Hypothalamus (tissue), 51 donors: ENCODE measurements at regions not wholly inside any gene's neighbourhood (a gene's known extent, or its start where the extent isn't known, plus 50 kb on each side); places are given as distances from the start of the nearest gene placed in this dataset.

ENCODE experiments used
- DNase-seq, 51 donors: peaks; one replicate each; lab custom pipeline; 2025; lab: John Stamatoyannopoulos, UW

GRCh38 chr1:37085393-37085792 is 51.1 kb upstream of the GRIK3 start:
- DNase-seq, result no peak

- no peak for DNase-seq
Measured at GRCh38 chr1:37089750-37090149, 55.4 kb upstream of the GRIK3 start.

GRCh38 chr1:37090671-37091070 is 56.4 kb upstream of the GRIK3 start:
- no peak for DNase-seq

- DNase-seq, result no peak
Measured at GRCh38 chr1:37092937-37093336, 58.6 kb upstream of the GRIK3 start.

- no peak for DNase-seq
Measured at GRCh38 chr1:37094302-37094701, 60.0 kb upstream of the GRIK3 start.

- no peak for DNase-seq
Measured at GRCh38 chr1:37096523-37096922, 62.2 kb upstream of the GRIK3 start.

GRCh38 chr1:37097731-37098130 is 63.4 kb upstream of the GRIK3 start:
- DNase-seq, result no peak

- DNase-seq, result no peak
Measured at GRCh38 chr1:37098237-37098636, 63.9 kb upstream of the GRIK3 start.

GRCh38 chr1:37100310-37100709 is 66.0 kb upstream of the GRIK3 start:
- no peak for DNase-seq

- DNase-seq, result no peak
Measured at GRCh38 chr1:37102656-37103382, 68.5 kb upstream of the GRIK3 start.

- DNase-seq, result no peak
Measured at GRCh38 chr1:37105911-37106310, 71.6 kb upstream of the GRIK3 start.

- DNase-seq, result no peak
Measured at GRCh38 chr1:37107153-37107907, 73.0 kb upstream of the GRIK3 start.

- no peak for DNase-seq
Measured at GRCh38 chr1:37108596-37109188, 74.4 kb upstream of the GRIK3 start.

- no peak for DNase-seq
Measured at GRCh38 chr1:37112430-37112829, 78.1 kb upstream of the GRIK3 start.

- DNase-seq, result no peak
Measured at GRCh38 chr1:37113285-37113997, 79.1 kb upstream of the GRIK3 start.

- no peak for DNase-seq
Measured at GRCh38 chr1:37118790-37119189, 84.5 kb upstream of the GRIK3 start.

- DNase-seq, result no peak
Measured at GRCh38 chr1:37120279-37120678, 86.0 kb upstream of the GRIK3 start.

GRCh38 chr1:37123276-37124115 is 89.2 kb upstream of the GRIK3 start:
- DNase-seq, result no peak

GRCh38 chr1:37124501-37124900 is 90.2 kb upstream of the GRIK3 start:
- no peak for DNase-seq

GRCh38 chr1:37125295-37125694 is 91.0 kb upstream of the GRIK3 start:
- DNase-seq, result no peak
